ENCODE measurements at regions not wholly inside any gene's neighbourhood (a gene's known extent, or its start where the extent isn't known, plus 50 kb on each side); places are given as distances from the start of the nearest gene placed in this dataset.
"Not testable (repeated sequence)": the region's sequence is repeated elsewhere in the genome, so short reads cannot be mapped to it uniquely, and the experiment has no call there.

GRCh38 chr6:27043244-27043643 is 204.3 kb upstream of the PRSS16 start:
- ATAC-seq = no peak
- no peak for TF ChIP-seq HMGA2 (CRISPR knock-in tag; IDR thresholded peaks at IDR 0.05)
- TF ChIP-seq PREB (CRISPR knock-in tag; IDR thresholded peaks at IDR 0.05; ENCODE audit: borderline replicate concordance) = no peak
- TF ChIP-seq, protein P1, sequence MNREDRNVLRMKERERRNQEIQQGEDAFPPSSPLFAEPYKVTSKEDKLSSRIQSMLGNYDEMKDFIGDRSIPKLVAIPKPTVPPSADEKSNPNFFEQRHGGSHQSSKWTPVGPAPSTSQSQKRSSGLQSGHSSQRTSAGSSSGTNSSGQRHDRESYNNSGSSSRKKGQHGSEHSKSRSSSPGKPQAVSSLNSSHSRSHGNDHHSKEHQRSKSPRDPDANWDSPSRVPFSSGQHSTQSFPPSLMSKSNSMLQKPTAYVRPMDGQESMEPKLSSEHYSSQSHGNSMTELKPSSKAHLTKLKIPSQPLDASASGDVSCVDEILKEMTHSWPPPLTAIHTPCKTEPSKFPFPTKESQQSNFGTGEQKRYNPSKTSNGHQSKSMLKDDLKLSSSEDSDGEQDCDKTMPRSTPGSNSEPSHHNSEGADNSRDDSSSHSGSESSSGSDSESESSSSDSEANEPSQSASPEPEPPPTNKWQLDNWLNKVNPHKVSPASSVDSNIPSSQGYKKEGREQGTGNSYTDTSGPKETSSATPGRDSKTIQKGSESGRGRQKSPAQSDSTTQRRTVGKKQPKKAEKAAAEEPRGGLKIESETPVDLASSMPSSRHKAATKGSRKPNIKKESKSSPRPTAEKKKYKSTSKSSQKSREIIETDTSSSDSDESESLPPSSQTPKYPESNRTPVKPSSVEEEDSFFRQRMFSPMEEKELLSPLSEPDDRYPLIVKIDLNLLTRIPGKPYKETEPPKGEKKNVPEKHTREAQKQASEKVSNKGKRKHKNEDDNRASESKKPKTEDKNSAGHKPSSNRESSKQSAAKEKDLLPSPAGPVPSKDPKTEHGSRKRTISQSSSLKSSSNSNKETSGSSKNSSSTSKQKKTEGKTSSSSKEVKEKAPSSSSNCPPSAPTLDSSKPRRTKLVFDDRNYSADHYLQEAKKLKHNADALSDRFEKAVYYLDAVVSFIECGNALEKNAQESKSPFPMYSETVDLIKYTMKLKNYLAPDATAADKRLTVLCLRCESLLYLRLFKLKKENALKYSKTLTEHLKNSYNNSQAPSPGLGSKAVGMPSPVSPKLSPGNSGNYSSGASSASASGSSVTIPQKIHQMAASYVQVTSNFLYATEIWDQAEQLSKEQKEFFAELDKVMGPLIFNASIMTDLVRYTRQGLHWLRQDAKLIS (CRISPR knock-in tag; IDR thresholded peaks at IDR 0.05; ENCODE audit: borderline replicate concordance) = no peak
- TF ChIP-seq ETV6 (CRISPR knock-in tag; IDR thresholded peaks at IDR 0.05) = no peak
- TF ChIP-seq ZNF121 (CRISPR knock-in tag; IDR thresholded peaks at IDR 0.05) = no peak
- no peak for TF ChIP-seq ATF2 (CRISPR knock-in tag; IDR thresholded peaks at IDR 0.05; ENCODE audit: borderline replicate concordance, low read depth)
- TF ChIP-seq RORB (CRISPR knock-in tag; IDR thresholded peaks at IDR 0.05) = no peak
- TF ChIP-seq NR3C1 (CRISPR knock-in tag; conservative IDR thresholded peaks at IDR 0.05; ENCODE audit: low read depth) = no peak
- TF ChIP-seq, protein P2, sequence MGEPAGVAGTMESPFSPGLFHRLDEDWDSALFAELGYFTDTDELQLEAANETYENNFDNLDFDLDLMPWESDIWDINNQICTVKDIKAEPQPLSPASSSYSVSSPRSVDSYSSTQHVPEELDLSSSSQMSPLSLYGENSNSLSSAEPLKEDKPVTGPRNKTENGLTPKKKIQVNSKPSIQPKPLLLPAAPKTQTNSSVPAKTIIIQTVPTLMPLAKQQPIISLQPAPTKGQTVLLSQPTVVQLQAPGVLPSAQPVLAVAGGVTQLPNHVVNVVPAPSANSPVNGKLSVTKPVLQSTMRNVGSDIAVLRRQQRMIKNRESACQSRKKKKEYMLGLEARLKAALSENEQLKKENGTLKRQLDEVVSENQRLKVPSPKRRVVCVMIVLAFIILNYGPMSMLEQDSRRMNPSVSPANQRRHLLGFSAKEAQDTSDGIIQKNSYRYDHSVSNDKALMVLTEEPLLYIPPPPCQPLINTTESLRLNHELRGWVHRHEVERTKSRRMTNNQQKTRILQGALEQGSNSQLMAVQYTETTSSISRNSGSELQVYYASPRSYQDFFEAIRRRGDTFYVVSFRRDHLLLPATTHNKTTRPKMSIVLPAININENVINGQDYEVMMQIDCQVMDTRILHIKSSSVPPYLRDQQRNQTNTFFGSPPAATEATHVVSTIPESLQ (CRISPR knock-in tag; IDR thresholded peaks at IDR 0.05) = no peak
- TF ChIP-seq, protein P3, sequence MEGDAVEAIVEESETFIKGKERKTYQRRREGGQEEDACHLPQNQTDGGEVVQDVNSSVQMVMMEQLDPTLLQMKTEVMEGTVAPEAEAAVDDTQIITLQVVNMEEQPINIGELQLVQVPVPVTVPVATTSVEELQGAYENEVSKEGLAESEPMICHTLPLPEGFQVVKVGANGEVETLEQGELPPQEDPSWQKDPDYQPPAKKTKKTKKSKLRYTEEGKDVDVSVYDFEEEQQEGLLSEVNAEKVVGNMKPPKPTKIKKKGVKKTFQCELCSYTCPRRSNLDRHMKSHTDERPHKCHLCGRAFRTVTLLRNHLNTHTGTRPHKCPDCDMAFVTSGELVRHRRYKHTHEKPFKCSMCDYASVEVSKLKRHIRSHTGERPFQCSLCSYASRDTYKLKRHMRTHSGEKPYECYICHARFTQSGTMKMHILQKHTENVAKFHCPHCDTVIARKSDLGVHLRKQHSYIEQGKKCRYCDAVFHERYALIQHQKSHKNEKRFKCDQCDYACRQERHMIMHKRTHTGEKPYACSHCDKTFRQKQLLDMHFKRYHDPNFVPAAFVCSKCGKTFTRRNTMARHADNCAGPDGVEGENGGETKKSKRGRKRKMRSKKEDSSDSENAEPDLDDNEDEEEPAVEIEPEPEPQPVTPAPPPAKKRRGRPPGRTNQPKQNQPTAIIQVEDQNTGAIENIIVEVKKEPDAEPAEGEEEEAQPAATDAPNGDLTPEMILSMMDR (IDR thresholded peaks at IDR 0.05) = no peak
- no peak for TF ChIP-seq ZBTB43 (CRISPR knock-in tag; IDR thresholded peaks at IDR 0.05)
- TF ChIP-seq, protein P4, sequence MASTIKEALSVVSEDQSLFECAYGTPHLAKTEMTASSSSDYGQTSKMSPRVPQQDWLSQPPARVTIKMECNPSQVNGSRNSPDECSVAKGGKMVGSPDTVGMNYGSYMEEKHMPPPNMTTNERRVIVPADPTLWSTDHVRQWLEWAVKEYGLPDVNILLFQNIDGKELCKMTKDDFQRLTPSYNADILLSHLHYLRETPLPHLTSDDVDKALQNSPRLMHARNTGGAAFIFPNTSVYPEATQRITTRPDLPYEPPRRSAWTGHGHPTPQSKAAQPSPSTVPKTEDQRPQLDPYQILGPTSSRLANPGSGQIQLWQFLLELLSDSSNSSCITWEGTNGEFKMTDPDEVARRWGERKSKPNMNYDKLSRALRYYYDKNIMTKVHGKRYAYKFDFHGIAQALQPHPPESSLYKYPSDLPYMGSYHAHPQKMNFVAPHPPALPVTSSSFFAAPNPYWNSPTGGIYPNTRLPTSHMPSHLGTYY (CRISPR knock-in tag; IDR thresholded peaks at IDR 0.05) = no peak
- TF ChIP-seq GRHL2 (CRISPR knock-in tag; IDR thresholded peaks at IDR 0.05; ENCODE audit: insufficient replicate concordance, severe bottlenecking) = no peak
- TF ChIP-seq ZNF396 (CRISPR knock-in tag; IDR thresholded peaks at IDR 0.05; ENCODE audit: borderline replicate concordance) = no peak
- DNase-seq (ENCODE audit: low spot score) = no peak

GRCh38 chr6:27045131-27045530 is 202.4 kb upstream of the PRSS16 start:
- H3K27me3 Mint-ChIP-seq (ENCODE audit: low read depth); DNase-seq (ENCODE audit: low spot score); H3K9me3 Mint-ChIP-seq; H3K36me3 Mint-ChIP-seq; CTCF ChIA-PET; ATAC-seq; H3K4me3 Mint-ChIP-seq; POLR2A ChIA-PET; H3K27ac Mint-ChIP-seq; H3K4me1 Mint-ChIP-seq: not testable (repeated sequence)

More at GRCh38 chr6:27043244-27043643, 204.3 kb upstream of the PRSS16 start:
- Mint-ChIP-seq H3K9me3 (peaks cover 9% of the 10 kb centered on the region), H3K4me3 (no peak overlapping the region), H3K27me3 (ENCODE audit: low read depth) (no peaks in the 10 kb centered on the region; the same call in 1 of the 2 replicates), H3K27ac (no peak overlapping the region), H3K4me1 (no peaks in the 10 kb centered on the region), H3K36me3 (no peaks in the 10 kb centered on the region; the same call in 1 of the 2 replicates)
- ChIA-PET CTCF (no interaction called here), POLR2A (no interaction called here)

DNA sequence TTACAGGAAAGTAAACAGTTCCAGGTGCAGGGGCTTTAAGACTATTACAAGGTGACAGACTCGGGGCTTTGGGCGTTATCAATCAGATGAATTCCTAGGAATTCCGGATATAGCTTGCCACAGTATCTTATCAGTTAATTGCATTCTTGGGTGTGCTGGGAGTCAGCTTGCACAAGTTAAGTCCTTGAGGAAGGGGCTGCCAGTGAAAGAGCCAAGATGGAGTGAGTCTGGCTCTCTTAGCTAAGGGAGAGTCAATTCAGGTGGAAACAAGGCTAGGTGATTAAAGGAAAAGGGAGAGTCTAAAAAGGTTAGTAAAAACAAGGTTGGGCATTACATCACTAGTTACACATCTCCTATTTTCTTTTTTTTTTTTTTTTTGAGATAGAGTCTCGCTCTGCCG is 199.8 kb upstream of the PRSS16 start:
- POLR2A ChIA-PET; H3K4me1 Mint-ChIP-seq; H3K9me3 Mint-ChIP-seq; H3K4me3 Mint-ChIP-seq; H3K27ac Mint-ChIP-seq; H3K36me3 Mint-ChIP-seq; CTCF ChIA-PET; DNase-seq (ENCODE audit: low spot score); ATAC-seq; H3K27me3 Mint-ChIP-seq (ENCODE audit: low read depth): not testable (repeated sequence)

Data from WTC11 (cell line).